CD14-positive monocyte (primary cell): ENCODE measurements at regions not wholly inside any gene's neighbourhood (a gene's known extent, or its start where the extent isn't known, plus 50 kb on each side); places are given as distances from the start of the nearest gene placed in this dataset.
"Not testable (repeated sequence)": the region's sequence is repeated elsewhere in the genome, so short reads cannot be mapped to it uniquely, and the experiment has no call there.

ENCODE experiments used
- DNase-seq, 3 donors: peaks; one replicate each; pipeline ENCODE4 v3.0.0-alpha.2; 2011 to 2022
- H2AFZ ChIP-seq: 2 replicates; pipeline ENCODE4 v1.6.0; 2012; ENCODE audit warnings: mild to moderate bottlenecking, low read depth, low read length, inconsistent platforms; ENCODE audit not compliant: insufficient read depth, poor library complexity, severe bottlenecking
- H3K27ac ChIP-seq, 2 donors: 1 replicate in 1 of 2; 2 replicates in 1 of 2; pipeline ENCODE4 v1.5.1; 2012 to 2013; ENCODE audit warnings: low read length in 2 of 2, control low read depth in 1 of 2, inconsistent platforms in 1 of 2, low read depth in 1 of 2, mild to moderate bottlenecking in 1 of 2
- H3K27me3 ChIP-seq, 2 donors: one replicate each; pipeline versions ENCODE4 v1.6.0 to v1.6.1; 2011 to 2013; ENCODE audit warnings: low read length in 2 of 2; ENCODE audit not compliant: control insufficient read depth in 2 of 2, insufficient read depth in 2 of 2
- H3K36me3 ChIP-seq, 2 donors: replicated peaks in 1 of 2; 1 replicate in 1 of 2; 2 replicates in 1 of 2; pipeline versions ENCODE4 v1.5.1 to v1.6.1; 2012 to 2013; ENCODE audit warnings: low read length in 2 of 2, control low read depth in 1 of 2, inconsistent platforms in 1 of 2, mild to moderate bottlenecking in 1 of 2; ENCODE audit not compliant: insufficient read depth in 2 of 2, control insufficient read depth in 1 of 2
- H3K4me1 ChIP-seq, 2 donors: 1 replicate in 1 of 2; 2 replicates in 1 of 2; pipeline versions ENCODE4 v1.5.1 to v1.6.1; 2012 to 2013; ENCODE audit warnings: low read length in 2 of 2, control low read depth in 1 of 2, inconsistent platforms in 1 of 2, mild to moderate bottlenecking in 1 of 2, moderate library complexity in 1 of 2; ENCODE audit not compliant: insufficient read depth in 2 of 2, control insufficient read depth in 1 of 2
- H3K4me2 ChIP-seq: replicated peaks from 2 replicates; pipeline ENCODE3; 2012; ENCODE audit warnings: low read length, moderate library complexity, mild to moderate bottlenecking; ENCODE audit not compliant: poor library complexity, severe bottlenecking; ENCODE audit errors: extremely low read depth
- H3K4me3 ChIP-seq, 3 experiments: fragments of 200-600 bp in 1 of 3; sonication (generic) in 1 of 3; replicated peaks in 1 of 3; 1 replicate in 2 of 3; 2 replicates in 1 of 3; pipeline ENCODE4 v1.5.1; 2011 to 2013; ENCODE audit warnings: low read length in 3 of 3, mild to moderate bottlenecking in 3 of 3, control low read depth in 2 of 3, low read depth in 2 of 3, inconsistent platforms in 1 of 3, moderate library complexity in 1 of 3
- H3K79me2 ChIP-seq: 2 replicates; pipeline ENCODE4 v1.6.0; 2012; ENCODE audit warnings: mild to moderate bottlenecking, control low read depth, inconsistent platforms, low read length, moderate library complexity; ENCODE audit not compliant: insufficient read depth
- H3K9ac ChIP-seq: 2 replicates; pipeline ENCODE4 v1.6.0; 2017; ENCODE audit warnings: low read length, mild to moderate bottlenecking; ENCODE audit not compliant: insufficient read depth, poor library complexity, severe bottlenecking
- H3K9me3 ChIP-seq, 2 donors: replicated peaks in 1 of 2; 1 replicate in 1 of 2; 2 replicates in 1 of 2; pipeline versions ENCODE4 v1.5.1 to v1.6.1; 2012 to 2013; ENCODE audit warnings: low read length in 2 of 2, control low read depth in 1 of 2; ENCODE audit not compliant: control insufficient read depth in 1 of 2, insufficient read depth in 1 of 2
- H4K20me1 ChIP-seq: 2 replicates; pipeline ENCODE4 v1.6.0; 2012; ENCODE audit warnings: mild to moderate bottlenecking, low read length, control low read depth, moderate library complexity; ENCODE audit not compliant: insufficient read depth
- H3K27ac Mint-ChIP-seq, 7 donors: one replicate each; pipeline ENCODE4 v1.8.0; 2020; ENCODE audit warnings: mild to moderate bottlenecking in 7 of 7, mixed read lengths in 7 of 7, moderate library complexity in 6 of 7, inconsistent platforms in 2 of 7
- H3K27me3 Mint-ChIP-seq, 3 donors: one replicate each; pipeline ENCODE4 v1.8.0; 2021 to 2022; ENCODE audit warnings: low read depth in 3 of 3, mild to moderate bottlenecking in 3 of 3, mixed read lengths in 3 of 3, moderate library complexity in 3 of 3, inconsistent platforms in 1 of 3
- H3K36me3 Mint-ChIP-seq, 2 donors: one replicate each; pipeline ENCODE4 v1.8.0; 2020; ENCODE audit warnings: mixed read lengths in 2 of 2, inconsistent platforms in 1 of 2, mild to moderate bottlenecking in 1 of 2
- H3K4me1 Mint-ChIP-seq: one replicate; pipeline ENCODE4 v1.8.0; 2020; ENCODE audit warnings: mild to moderate bottlenecking, mixed read lengths
- H3K4me3 Mint-ChIP-seq, 2 donors: one replicate each; pipeline ENCODE4 v1.8.0; 2020; ENCODE audit warnings: mild to moderate bottlenecking in 2 of 2, mixed read lengths in 2 of 2, moderate library complexity in 1 of 2
- H3K9me3 Mint-ChIP-seq, 7 donors: one replicate each; pipeline ENCODE4 v1.8.0; 2020 to 2022; ENCODE audit warnings: mixed read lengths in 7 of 7, mild to moderate bottlenecking in 6 of 7, moderate library complexity in 6 of 7, inconsistent platforms in 2 of 7
- CTCF ChIP-seq: fragments of 200-600 bp; IDR thresholded peaks from one replicate; pipeline ENCODE4 v1.8.0; 2022; ENCODE audit warnings: antibody characterized with exemption, mild to moderate bottlenecking
- WGBS: methylation state at CpG from one replicate; pipeline ENCODE4 v1.1.5; 2013; ENCODE audit warnings: missing lambda C conversion rate; ENCODE audit not compliant: insufficient coverage; 5-methylcytosine and 5-hydroxymethylcytosine counted together
- intact Hi-C, 2 donors: fragments of 100-400 bp; cut with micrococcal nuclease; formaldehyde crosslinking; loops; one replicate each; pipeline versions ENCODE4 v1.15.0 to v1.15.1; 2023

GRCh38 chr5:74526111-74526510 is 114.4 kb downstream of the ENC1 start:
- H3K4me2 ChIP-seq, result no peak overlapping the region
- H3K4me1 ChIP-seq, result peaks cover 0 to 8% of the 10 kb centered on the region in 2 donors
- no peaks in the 10 kb centered on the region for H3K27me3 ChIP-seq
- Mint-ChIP-seq H3K36me3 (no peaks in the 10 kb centered on the region), H3K4me3 (no peak overlapping the region), H3K9me3 (peaks cover 16 to 27% (median 21%) of the 10 kb centered on the region in 7 donors), H3K27ac (no peak overlapping the region), H3K27me3 (peaks cover 0 to 1% (median 0%) of the 10 kb centered on the region in 3 donors), H3K4me1 (peaks cover 8% of the 10 kb centered on the region)
- H3K9ac ChIP-seq, result no peak overlapping the region
- DNase-seq, result no peak
- H2AFZ ChIP-seq, result no peak overlapping the region
- no peaks in the 10 kb centered on the region for H4K20me1 ChIP-seq
- TF ChIP-seq CTCF, result no peak
- H3K4me3 ChIP-seq, result no peak overlapping the region
- intact Hi-C loops, result no loop called here
- WGBS, result no CpG with 5 or more reads among the region's 1 CpG
- peaks cover 14 to 17% of the 10 kb centered on the region in 2 donors for H3K9me3 ChIP-seq
- H3K36me3 ChIP-seq, result no peaks in the 10 kb centered on the region
- H3K27ac ChIP-seq, result no peak overlapping the region
- H3K79me2 ChIP-seq, result no peaks in the 10 kb centered on the region

- H3K9me3 Mint-ChIP-seq, result peaks cover 16 to 27% (median 21%) of the 10 kb centered on the region in 7 donors
- H3K4me3 Mint-ChIP-seq, intact Hi-C loops: not testable (repeated sequence)
These were observed 115.8 kb downstream of the ENC1 start for GRCh38 chr5:74524767-74525166.

GRCh38 chr5:74523698-74524097 is 116.8 kb downstream of the ENC1 start:
- H4K20me1 ChIP-seq, H3K4me3 ChIP-seq, H3K4me1 ChIP-seq, intact Hi-C loops, H3K27ac Mint-ChIP-seq, H3K36me3 Mint-ChIP-seq, H3K36me3 ChIP-seq, H3K9ac ChIP-seq, H3K4me3 Mint-ChIP-seq, H3K27me3 Mint-ChIP-seq, H3K27ac ChIP-seq, H3K4me2 ChIP-seq, DNase-seq, H2AFZ ChIP-seq, H3K79me2 ChIP-seq, H3K27me3 ChIP-seq: not testable (repeated sequence)
- H3K9me3 Mint-ChIP-seq, result peaks cover 16 to 27% (median 21%) of the 10 kb centered on the region in 7 donors
- peaks cover 14 to 17% of the 10 kb centered on the region in 2 donors for H3K9me3 ChIP-seq
- 100% methylated on average over 3 of the region's 4 CpGs for WGBS
- peaks cover 13% of the 10 kb centered on the region for H3K4me1 Mint-ChIP-seq

More at GRCh38 chr5:74524767-74525166, 115.8 kb downstream of the ENC1 start:
- H3K27ac ChIP-seq, H3K79me2 ChIP-seq, H3K9ac ChIP-seq, H3K4me2 ChIP-seq, H3K36me3 Mint-ChIP-seq, H4K20me1 ChIP-seq, H3K4me1 Mint-ChIP-seq, H3K27me3 Mint-ChIP-seq, DNase-seq, H3K4me3 ChIP-seq, H3K36me3 ChIP-seq, H3K4me1 ChIP-seq, H3K27me3 ChIP-seq, H2AFZ ChIP-seq: not testable (repeated sequence)
- peaks cover 14 to 17% of the 10 kb centered on the region in 2 donors for H3K9me3 ChIP-seq
- WGBS, result 100% methylated on average over 3 of the region's 3 CpGs
- H3K27ac Mint-ChIP-seq, result peak overlapping the region in 1 of 7 donors; percentile 28

- peaks cover 12% of the 10 kb centered on the region for H3K4me1 Mint-ChIP-seq
These were observed 117.7 kb downstream of the ENC1 start for GRCh38 chr5:74522838-74523237.

More at GRCh38 chr5:74522838-74523237, 117.7 kb downstream of the ENC1 start:
- H3K27me3 Mint-ChIP-seq, H3K27ac Mint-ChIP-seq, H3K4me2 ChIP-seq, DNase-seq, H3K4me1 ChIP-seq, H3K4me3 Mint-ChIP-seq, H3K36me3 Mint-ChIP-seq, H3K27me3 ChIP-seq, H4K20me1 ChIP-seq, H3K4me3 ChIP-seq, intact Hi-C loops, H3K36me3 ChIP-seq, H3K27ac ChIP-seq, H3K79me2 ChIP-seq, H3K9ac ChIP-seq, H2AFZ ChIP-seq: not testable (repeated sequence)
- peaks cover 16 to 27% (median 21%) of the 10 kb centered on the region in 7 donors for H3K9me3 Mint-ChIP-seq
- no CpG with 5 or more reads among the region's 2 CpGs for WGBS
- H3K9me3 ChIP-seq, result peaks cover 14 to 17% of the 10 kb centered on the region in 2 donors
